ENCODE measurements at regions not wholly inside any gene's neighbourhood (a gene's known extent, or its start where the extent isn't known, plus 50 kb on each side); places are given as distances from the start of the nearest gene placed in this dataset.
A peak's percentile ranks its signal among the peaks of the same experiment; 100 is the strongest.

- intact Hi-C loops (cut with DNase I), result no loop called here
- no peak for DNase-seq
Measured at GRCh38 chr14:26170885-26171284, 426.9 kb downstream of the NOVA1 start.

GRCh38 chr14:26163761-26164160, 434.1 kb downstream of the NOVA1 start:
- intact Hi-C loops (cut with DNase I), result no loop called here
- DNase-seq, result peak in 1 of 42 donors; percentile 23

GRCh38 chr14:26157517-26157916, 440.3 kb downstream of the NOVA1 start:
- DNase-seq, result no peak
- intact Hi-C loops (cut with DNase I), result no loop called here

GRCh38 chr14:26143057-26143456, 454.8 kb downstream of the NOVA1 start:
- DNase-seq, result peak in 1 of 42 donors; percentile 4
- intact Hi-C loops (cut with DNase I), result no loop called here

GRCh38 chr14:26138764-26139445, 458.9 kb downstream of the NOVA1 start:
- DNase-seq, result no peak
- intact Hi-C loops (cut with DNase I), result no loop called here

- intact Hi-C loops (cut with DNase I), result no loop called here
- no peak for DNase-seq
Measured at GRCh38 chr14:26137161-26137560, 460.7 kb downstream of the NOVA1 start.

- intact Hi-C loops (cut with DNase I), result no loop called here
- DNase-seq, result no peak
Measured at GRCh38 chr14:26132061-26132645, 465.7 kb downstream of the NOVA1 start.

GRCh38 chr14:26130690-26131089, 467.1 kb downstream of the NOVA1 start:
- intact Hi-C loops (cut with DNase I), result no loop called here

GRCh38 chr14:26128931-26129671, 468.7 kb downstream of the NOVA1 start:
- DNase-seq, result no peak
- intact Hi-C loops (cut with DNase I), result no loop called here

More at GRCh38 chr14:26130690-26131089, 467.1 kb downstream of the NOVA1 start:
- no peak for DNase-seq

- no peak for DNase-seq
- intact Hi-C loops (cut with DNase I), result no loop called here
Measured at GRCh38 chr14:26124896-26125438, 472.9 kb downstream of the NOVA1 start.

- intact Hi-C loops (cut with DNase I), result no loop called here
- DNase-seq, result no peak
Measured at GRCh38 chr14:26123459-26123858, 474.4 kb downstream of the NOVA1 start.

- intact Hi-C loops (cut with DNase I), result no loop called here
- no peak for DNase-seq
Measured at GRCh38 chr14:26121181-26121580, 476.7 kb downstream of the NOVA1 start.

GRCh38 chr14:26113911-26114640, 483.8 kb downstream of the NOVA1 start:
- no peak for DNase-seq
- intact Hi-C loops (cut with DNase I), result no loop called here

GRCh38 chr14:26104717-26105116, 493.1 kb downstream of the NOVA1 start:
- intact Hi-C loops (cut with DNase I), result no loop called here
- DNase-seq, result no peak

- intact Hi-C loops (cut with DNase I), result no loop called here
- no peak for DNase-seq
Measured at GRCh38 chr14:26097852-26098251, 500.0 kb downstream of the NOVA1 start.

- DNase-seq, result no peak
- intact Hi-C loops (cut with DNase I), result no loop called here
Measured at GRCh38 chr14:26088275-26088674, 509.6 kb downstream of the NOVA1 start.

GRCh38 chr14:26081043-26081442, 516.8 kb downstream of the NOVA1 start:
- no peak for DNase-seq
- intact Hi-C loops (cut with DNase I), result no loop called here

GRCh38 chr14:26078561-26078960, 519.3 kb downstream of the NOVA1 start:
- intact Hi-C loops (cut with DNase I), result no loop called here
- DNase-seq, result no peak

- no peak for DNase-seq
- intact Hi-C loops (cut with DNase I), result no loop called here
Measured at GRCh38 chr14:26074892-26075291, 522.9 kb downstream of the NOVA1 start.

GRCh38 chr14:26070443-26070842, 527.4 kb downstream of the NOVA1 start:
- no peak for DNase-seq
- intact Hi-C loops (cut with DNase I), result no loop called here

Measured in head of caudate nucleus (tissue), 42 donors.